ENCODE measurements at regions not wholly inside any gene's neighbourhood (a gene's known extent, or its start where the extent isn't known, plus 50 kb on each side); places are given as distances from the start of the nearest gene placed in this dataset.

GRCh38 chr6:65780691-65781090, 73.7 kb upstream of the EYS start:
- H3K9ac ChIP-seq (ENCODE audit: insufficient read depth in 1 of 2, low read depth in 2 of 2, low read length in 2 of 2): no peak overlapping the region
- H3K9me1 ChIP-seq (ENCODE audit: control insufficient read depth, insufficient read depth, low read length): no peaks in the 10 kb centered on the region
- no peak overlapping the region for H3K4me3 ChIP-seq
- intact Hi-C loops (cut with micrococcal nuclease): no loop called here
- no peak for ATAC-seq
- POLR2A ChIA-PET: no interaction called here
- WGBS (ENCODE audit: insufficient coverage, low coverage, missing lambda C conversion rate): 4% methylated on average over 4 of the region's 4 CpGs
- no peaks in the 10 kb centered on the region for H3K79me2 ChIP-seq (ENCODE audit: control insufficient read depth, insufficient read depth, low read length)
- DNase-seq (ENCODE audit: extremely low read depth in 1 of 4, low spot score in 3 of 4): no peak
- FAIRE-seq: no peak
- no peaks in the 10 kb centered on the region for H4K20me1 ChIP-seq (replicated peaks; ENCODE audit: control insufficient read depth, insufficient read depth, low read length)
- no peak overlapping the region for H3K4me2 ChIP-seq (ENCODE audit: insufficient read depth, low read length)
- CTCF ChIA-PET (ENCODE audit: low intra/inter-chr PET ratio): no interaction called here
- TF ChIP-seq GMEB1 (CRISPR knock-in tag; IDR thresholded peaks at IDR 0.05) (no peak), CEBPG (CRISPR knock-in tag; IDR thresholded peaks at IDR 0.05) (no peak), CEBPG (tag; conservative IDR thresholded peaks at IDR 0.05 in 1 of 2, IDR thresholded peaks at IDR 0.05 in 1 of 2) (peak; percentile 22 to 65; a peak in 1 of 4 replicates), FOS (IDR thresholded peaks at IDR 0.05; ENCODE audit: extremely low read depth, insufficient read length) (no peak), FOXP4 (CRISPR knock-in tag; IDR thresholded peaks at IDR 0.05; ENCODE audit: borderline replicate concordance) (no peak), CEBPB (tag; IDR thresholded peaks at IDR 0.05) (peak; percentile 25; the same call in 1 of the 2 replicates), ZNF395 (CRISPR knock-in tag; IDR thresholded peaks at IDR 0.05) (no peak), CREB1 (IDR thresholded peaks at IDR 0.05) (no peak), CREB1 (CRISPR knock-in tag; IDR thresholded peaks at IDR 0.05) (no peak), TEAD1 (CRISPR knock-in tag; IDR thresholded peaks at IDR 0.05) (no peak)
- H2AFZ ChIP-seq (ENCODE audit: low read depth, low read length): no peak overlapping the region
- in situ Hi-C loops (cut with MboI): no loop called here
- no peak overlapping the region for H3K27ac ChIP-seq (ENCODE audit: extremely low read depth, low read depth, low read length)
- H3K36me3 ChIP-seq (ENCODE audit: control insufficient read depth, insufficient read depth, low read length): no peaks in the 10 kb centered on the region
- no peaks in the 10 kb centered on the region for H3K27me3 ChIP-seq (ENCODE audit: control insufficient read depth in 2 of 2, insufficient read depth in 2 of 2, low read length in 2 of 2)
- H3K4me1 ChIP-seq (replicated peaks in 1 of 2; ENCODE audit: control insufficient read depth in 2 of 2, insufficient read depth in 2 of 2, low read length in 2 of 2): no peaks in the 10 kb centered on the region
- no TSS peak for BruUV-seq (replicated peaks)
- H3K9me3 ChIP-seq (replicated peaks; ENCODE audit: control insufficient read depth, insufficient read depth, low read depth, low read length): 0 out of 2 replicates have a peak, but pooled peaks cover 3% of the 10 kb centered on the region

Measured in K562 (cell line).